ENCODE measurements at regions not wholly inside any gene's neighbourhood (a gene's known extent, or its start where the extent isn't known, plus 50 kb on each side); places are given as distances from the start of the nearest gene placed in this dataset.

DNA sequence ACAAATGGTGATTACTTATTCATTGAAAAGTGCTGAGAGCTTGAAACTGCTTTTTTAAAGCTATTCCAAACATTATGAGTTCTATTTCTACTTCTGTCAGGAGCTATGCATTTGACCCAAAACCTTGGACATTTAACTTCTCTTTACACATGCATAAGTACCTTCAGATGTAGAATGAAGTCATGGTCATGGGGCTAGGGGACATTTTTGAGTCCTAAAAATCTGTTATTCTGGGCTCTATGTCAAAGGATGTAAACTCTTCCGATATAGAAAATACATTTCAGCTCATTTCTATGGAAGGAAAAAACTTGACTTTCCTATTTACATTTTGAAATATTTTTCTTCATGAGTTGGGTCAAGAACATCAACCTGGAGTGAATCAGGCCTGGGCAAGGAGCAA lies 179.5 kb upstream of the CXCL12 start:
- TF ChIP-seq, protein P1, sequence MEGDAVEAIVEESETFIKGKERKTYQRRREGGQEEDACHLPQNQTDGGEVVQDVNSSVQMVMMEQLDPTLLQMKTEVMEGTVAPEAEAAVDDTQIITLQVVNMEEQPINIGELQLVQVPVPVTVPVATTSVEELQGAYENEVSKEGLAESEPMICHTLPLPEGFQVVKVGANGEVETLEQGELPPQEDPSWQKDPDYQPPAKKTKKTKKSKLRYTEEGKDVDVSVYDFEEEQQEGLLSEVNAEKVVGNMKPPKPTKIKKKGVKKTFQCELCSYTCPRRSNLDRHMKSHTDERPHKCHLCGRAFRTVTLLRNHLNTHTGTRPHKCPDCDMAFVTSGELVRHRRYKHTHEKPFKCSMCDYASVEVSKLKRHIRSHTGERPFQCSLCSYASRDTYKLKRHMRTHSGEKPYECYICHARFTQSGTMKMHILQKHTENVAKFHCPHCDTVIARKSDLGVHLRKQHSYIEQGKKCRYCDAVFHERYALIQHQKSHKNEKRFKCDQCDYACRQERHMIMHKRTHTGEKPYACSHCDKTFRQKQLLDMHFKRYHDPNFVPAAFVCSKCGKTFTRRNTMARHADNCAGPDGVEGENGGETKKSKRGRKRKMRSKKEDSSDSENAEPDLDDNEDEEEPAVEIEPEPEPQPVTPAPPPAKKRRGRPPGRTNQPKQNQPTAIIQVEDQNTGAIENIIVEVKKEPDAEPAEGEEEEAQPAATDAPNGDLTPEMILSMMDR (IDR thresholded peaks at IDR 0.05; ENCODE audit: low read depth, low read length, poor library complexity, severe bottlenecking) = no peak
- TF ChIP-seq EZH2phosphoT487 (IDR thresholded peaks at IDR 0.05; ENCODE audit: borderline replicate concordance, low read length) = no peak

All from DOHH2 (cell line).